Trophoblast cell (in vitro differentiated cells and primary cell): ENCODE measurements at regions not wholly inside any gene's neighbourhood (a gene's known extent, or its start where the extent isn't known, plus 50 kb on each side); places are given as distances from the start of the nearest gene placed in this dataset.
A peak's percentile ranks its signal among the peaks of the same experiment; 100 is the strongest.

Experiments
- DNase-seq, 2 donors: peaks; one replicate each; pipeline ENCODE4 v3.0.0-alpha.2; 2016
- H2AFZ ChIP-seq: 2 replicates; pipeline ENCODE4 v1.6.1; 2013; ENCODE audit warnings: low read length, moderate library complexity, mild to moderate bottlenecking; ENCODE audit not compliant: insufficient read depth, poor library complexity
- H2AK5ac ChIP-seq: 2 replicates; pipeline ENCODE4 v1.6.1; 2013; ENCODE audit warnings: mild to moderate bottlenecking, low read length
- H2BK120ac ChIP-seq: 2 replicates; pipeline ENCODE4 v1.6.1; 2013; ENCODE audit warnings: low read length, mild to moderate bottlenecking, moderate library complexity; ENCODE audit not compliant: insufficient read depth, poor library complexity
- H2BK12ac ChIP-seq: 2 replicates; pipeline ENCODE4 v1.6.1; 2013; ENCODE audit warnings: mild to moderate bottlenecking, low read length, moderate library complexity
- H2BK5ac ChIP-seq: 2 replicates; pipeline ENCODE4 v1.6.1; 2013; ENCODE audit warnings: low read length, low read depth, moderate library complexity, mild to moderate bottlenecking; ENCODE audit not compliant: poor library complexity
- H3K14ac ChIP-seq: 2 replicates; pipeline ENCODE4 v1.6.1; 2013; ENCODE audit warnings: mild to moderate bottlenecking, low read length
- H3K18ac ChIP-seq: 2 replicates; pipeline ENCODE4 v1.6.1; 2013; ENCODE audit warnings: mild to moderate bottlenecking, low read length
- H3K23ac ChIP-seq: 2 replicates; pipeline ENCODE4 v1.6.1; 2013; ENCODE audit warnings: low read length
- H3K27ac ChIP-seq: 2 replicates; pipeline ENCODE4 v1.5.1; 2013; ENCODE audit warnings: low read depth, mild to moderate bottlenecking, inconsistent platforms, low read length, moderate library complexity
- H3K27me3 ChIP-seq: 2 replicates; pipeline ENCODE4 v1.6.1; 2013; ENCODE audit warnings: inconsistent platforms, mild to moderate bottlenecking, low read length, moderate library complexity; ENCODE audit not compliant: insufficient read depth
- H3K36me3 ChIP-seq, 2 experiments: 1 replicate in 1 of 2; 2 replicates in 1 of 2; pipeline ENCODE4 v1.6.1; 2013; ENCODE audit warnings: low read length in 2 of 2, mild to moderate bottlenecking in 2 of 2, moderate library complexity in 1 of 2; ENCODE audit not compliant: insufficient read depth in 2 of 2, control insufficient read depth in 1 of 2
- H3K4ac ChIP-seq: 2 replicates; pipeline ENCODE4 v1.6.1; 2013; ENCODE audit warnings: low read depth, mild to moderate bottlenecking, low read length, moderate library complexity
- H3K4me1 ChIP-seq, 2 experiments: 1 replicate in 1 of 2; 2 replicates in 1 of 2; pipeline ENCODE4 v1.6.1; 2013; ENCODE audit warnings: low read length in 2 of 2, mild to moderate bottlenecking in 2 of 2, moderate library complexity in 1 of 2; ENCODE audit not compliant: insufficient read depth in 2 of 2, control insufficient read depth in 1 of 2
- H3K4me2 ChIP-seq: 2 replicates; pipeline ENCODE4 v1.6.1; 2013; ENCODE audit warnings: inconsistent platforms, mild to moderate bottlenecking, low read length, moderate library complexity
- H3K4me3 ChIP-seq: 2 replicates; pipeline ENCODE4 v1.5.1; 2013; ENCODE audit warnings: mild to moderate bottlenecking, low read depth, low read length, inconsistent platforms
- H3K79me1 ChIP-seq: one replicate; pipeline ENCODE4 v1.6.1; 2013; ENCODE audit warnings: low read length
- H3K79me2 ChIP-seq: 2 replicates; pipeline ENCODE4 v1.6.1; 2013; ENCODE audit warnings: low read length, mild to moderate bottlenecking; ENCODE audit not compliant: control insufficient read depth, insufficient read depth, poor library complexity
- H3K9ac ChIP-seq: 2 replicates; pipeline ENCODE4 v1.6.1; 2013; ENCODE audit warnings: mild to moderate bottlenecking, low read length
- H3K9me3 ChIP-seq: 2 replicates; pipeline ENCODE4 v1.6.1; 2013; ENCODE audit warnings: low read depth, mild to moderate bottlenecking, control low read depth, inconsistent platforms, low read length; ENCODE audit not compliant: insufficient read depth
- H4K12ac ChIP-seq: 2 replicates; pipeline ENCODE4 v1.6.1; 2013; ENCODE audit warnings: low read depth, mild to moderate bottlenecking, low read length, moderate library complexity
- H4K8ac ChIP-seq: 2 replicates; pipeline ENCODE4 v1.6.1; 2013; ENCODE audit warnings: low read depth, mild to moderate bottlenecking, low read length, moderate library complexity
- H4K91ac ChIP-seq: one replicate; pipeline ENCODE4 v1.6.1; 2013; ENCODE audit warnings: low read depth, mild to moderate bottlenecking, low read length, moderate library complexity
- WGBS: extraction: QIAGEN DNeasy Blood & Tissue Kit; methylation state at CpG from one replicate; pipeline ENCODE4 v1.1.7; 2013; ENCODE audit warnings: missing lambda C conversion rate; ENCODE audit not compliant: insufficient read length, insufficient coverage; ENCODE audit errors: extremely low coverage; 5-methylcytosine and 5-hydroxymethylcytosine counted together

DNA sequence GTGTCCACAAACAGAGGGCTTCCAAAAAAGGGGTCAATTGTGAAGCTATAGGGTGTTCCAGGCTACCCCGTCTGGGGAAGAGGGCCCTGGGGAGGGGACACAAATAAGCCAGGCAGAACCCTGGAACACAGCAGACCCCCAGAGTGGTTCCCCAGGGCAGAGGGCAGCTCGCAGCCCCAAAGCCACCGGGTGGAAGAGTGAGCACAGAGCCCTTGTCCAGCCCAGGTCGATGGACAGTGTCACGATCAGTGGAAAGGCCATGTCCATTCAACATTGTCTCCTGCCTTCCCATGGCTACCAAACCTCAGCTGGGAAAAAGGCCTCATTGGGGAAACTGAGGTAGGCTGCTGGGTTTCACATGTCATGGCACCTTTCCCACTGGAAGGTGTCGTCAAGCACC is 131.4 kb downstream of the DICER1 start:
- Histone ChIP-seq H2BK5ac (no peak overlapping the region), H2BK12ac (no peak overlapping the region), H3K9me3 (no peaks in the 10 kb centered on the region), H3K9ac (peak overlapping the region; percentile 41), H3K27ac (no peak overlapping the region), H3K27me3 (no peaks in the 10 kb centered on the region), H3K4me3 (no peak overlapping the region), H3K14ac (no peak overlapping the region), H3K4me1 (peaks cover 0 to 6% of the 10 kb centered on the region in 2 experiments), H3K36me3 (no peaks in the 10 kb centered on the region), H2BK120ac (no peak overlapping the region), H4K91ac (no peak overlapping the region), H3K18ac (no peak overlapping the region), H3K4me2 (no peak overlapping the region), H2AFZ (no peak overlapping the region), H3K4ac (no peak overlapping the region), H3K23ac (no peak overlapping the region), H4K12ac (no peak overlapping the region), H3K79me2 (no peaks in the 10 kb centered on the region), H3K79me1 (peaks cover 1% of the 10 kb centered on the region), H2AK5ac (no peak overlapping the region), H4K8ac (no peak overlapping the region)
- DNase-seq = no peak
- no CpG with 5 or more reads among the region's 6 CpGs for WGBS

- no peak overlapping the region for H2AK5ac ChIP-seq
- H3K23ac ChIP-seq = no peak overlapping the region
- H3K36me3 ChIP-seq = no peaks in the 10 kb centered on the region
- no peak overlapping the region for H3K18ac ChIP-seq
- no peak overlapping the region for H3K4me3 ChIP-seq
- H2BK120ac ChIP-seq = no peak overlapping the region
- no peaks in the 10 kb centered on the region for H3K9me3 ChIP-seq
- no peak overlapping the region for H3K9ac ChIP-seq
- WGBS = no CpG with 5 or more reads among the region's 4 CpGs
- peaks cover 0 to 6% of the 10 kb centered on the region in 2 experiments for H3K4me1 ChIP-seq
- H3K4ac ChIP-seq = no peak overlapping the region
- peaks cover 1% of the 10 kb centered on the region for H3K79me1 ChIP-seq
- no peak overlapping the region for H3K14ac ChIP-seq
- no peak overlapping the region for H4K12ac ChIP-seq
- no peak overlapping the region for H2AFZ ChIP-seq
- no peak overlapping the region for H4K8ac ChIP-seq
- H3K27ac ChIP-seq = no peak overlapping the region
- H3K27me3 ChIP-seq = no peaks in the 10 kb centered on the region
- H2BK5ac ChIP-seq = no peak overlapping the region
- no peaks in the 10 kb centered on the region for H3K79me2 ChIP-seq
- peak in 1 of 2 donors; percentile 58 for DNase-seq
- H3K4me2 ChIP-seq = no peak overlapping the region
- H2BK12ac ChIP-seq = no peak overlapping the region
- no peak overlapping the region for H4K91ac ChIP-seq
These were observed 132.1 kb downstream of the DICER1 start for GRCh38 chr14:95025218-95025617.

GRCh38 chr14:95024380-95024779 is 132.9 kb downstream of the DICER1 start:
- Histone ChIP-seq H3K36me3 (no peaks in the 10 kb centered on the region), H3K79me2 (no peaks in the 10 kb centered on the region), H3K79me1 (peaks cover 1% of the 10 kb centered on the region), H3K27ac (no peak overlapping the region), H3K9ac (no peak overlapping the region), H2BK12ac (no peak overlapping the region), H3K9me3 (no peaks in the 10 kb centered on the region), H4K12ac (no peak overlapping the region), H3K18ac (no peak overlapping the region), H3K4ac (no peak overlapping the region), H3K27me3 (no peaks in the 10 kb centered on the region), H3K4me1 (peaks cover 0 to 6% of the 10 kb centered on the region in 2 experiments), H2AFZ (no peak overlapping the region), H3K4me3 (no peak overlapping the region), H4K8ac (no peak overlapping the region), H2BK120ac (no peak overlapping the region), H3K14ac (no peak overlapping the region), H3K23ac (no peak overlapping the region), H3K4me2 (no peak overlapping the region), H2AK5ac (no peak overlapping the region), H2BK5ac (no peak overlapping the region), H4K91ac (no peak overlapping the region)
- no CpG with 5 or more reads among the region's 6 CpGs for WGBS
- no peak for DNase-seq

DNA sequence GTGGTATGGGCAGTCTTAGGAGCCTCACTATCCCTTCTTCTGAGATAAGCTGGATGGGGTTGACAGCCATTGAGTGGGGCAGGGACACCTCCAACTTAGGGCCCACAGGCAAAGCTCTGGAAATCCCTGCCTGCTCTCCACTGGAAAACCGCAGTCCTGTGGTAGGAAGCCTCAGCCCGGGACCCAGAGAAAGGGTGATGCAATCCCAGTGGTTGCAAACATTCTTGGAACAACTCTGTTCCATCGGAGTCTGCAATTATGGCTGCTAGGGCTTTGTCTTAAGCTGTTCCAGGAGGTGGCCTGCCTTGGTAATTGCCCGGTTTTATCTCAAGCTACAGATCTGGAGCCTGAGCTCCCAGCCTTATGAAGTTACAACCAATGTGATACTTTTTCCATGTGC is 133.4 kb downstream of the DICER1 start:
- Histone ChIP-seq H3K27ac (no peak overlapping the region), H2BK12ac (no peak overlapping the region), H3K14ac (no peak overlapping the region), H3K4me2 (no peak overlapping the region), H3K9ac (no peak overlapping the region), H3K9me3 (no peaks in the 10 kb centered on the region), H4K12ac (no peak overlapping the region), H3K36me3 (no peaks in the 10 kb centered on the region), H3K79me1 (peaks cover 1% of the 10 kb centered on the region), H3K23ac (no peak overlapping the region), H2BK120ac (no peak overlapping the region), H4K91ac (no peak overlapping the region), H2AFZ (no peak overlapping the region), H3K4me3 (no peak overlapping the region), H2BK5ac (no peak overlapping the region), H3K27me3 (no peaks in the 10 kb centered on the region), H3K4ac (no peak overlapping the region), H3K18ac (no peak overlapping the region), H3K79me2 (no peaks in the 10 kb centered on the region), H3K4me1 (peaks cover 0 to 6% of the 10 kb centered on the region in 2 experiments), H2AK5ac (no peak overlapping the region), H4K8ac (no peak overlapping the region)
- WGBS = no CpG with 5 or more reads among the region's 4 CpGs
- peak; percentile 30 to 60 for DNase-seq
